DMS153 (cell line): ENCODE measurements at regions not wholly inside any gene's neighbourhood (a gene's known extent, or its start where the extent isn't known, plus 50 kb on each side); places are given as distances from the start of the nearest gene placed in this dataset.
"Not testable (repeated sequence)": the region's sequence is repeated elsewhere in the genome, so short reads cannot be mapped to it uniquely, and the experiment has no call there.

Experiments
- DNase-seq: peaks from one replicate; lab custom pipeline; 2025; lab: John Stamatoyannopoulos, UW

- no peak for DNase-seq
These were observed 57.5 kb upstream of the DYNLT3 start for GRCh38 chrX:37904833-37905232.

- DNase-seq = no peak
These were observed 58.2 kb upstream of the DYNLT3 start for GRCh38 chrX:37905436-37906147.

GRCh38 chrX:37906357-37906756, 59.0 kb upstream of the DYNLT3 start:
- DNase-seq = no peak

GRCh38 chrX:37910186-37910585, 62.8 kb upstream of the DYNLT3 start:
- no peak for DNase-seq

- DNase-seq = no peak
These were observed 64.9 kb upstream of the DYNLT3 start for GRCh38 chrX:37912304-37912703.

- DNase-seq = no peak
These were observed 65.4 kb upstream of the DYNLT3 start for GRCh38 chrX:37912777-37913176.

- DNase-seq = no peak
These were observed 70.8 kb upstream of the DYNLT3 start for GRCh38 chrX:37918168-37918567.

- no peak for DNase-seq
These were observed 71.3 kb upstream of the DYNLT3 start for GRCh38 chrX:37918703-37919102.

GRCh38 chrX:37921758-37922157, 74.4 kb upstream of the DYNLT3 start:
- DNase-seq = peak; percentile 65

- no peak for DNase-seq
These were observed 75.6 kb upstream of the DYNLT3 start for GRCh38 chrX:37922928-37923327.

GRCh38 chrX:37925761-37926160, 78.4 kb upstream of the DYNLT3 start:
- not testable (repeated sequence) for DNase-seq

GRCh38 chrX:37926700-37927099, 79.3 kb upstream of the DYNLT3 start:
- DNase-seq = no peak

GRCh38 chrX:37942170-37942569, 64.2 kb upstream of the SYTL5 start:
- no peak for DNase-seq

GRCh38 chrX:37943554-37944344, 62.6 kb upstream of the SYTL5 start:
- no peak for DNase-seq

GRCh38 chrX:37946197-37946596, 60.2 kb upstream of the SYTL5 start:
- no peak for DNase-seq

GRCh38 chrX:37955273-37955672, 51.1 kb upstream of the SYTL5 start:
- DNase-seq = no peak

GRCh38 chrX:37956223-37956622, 50.1 kb upstream of the SYTL5 start:
- no peak for DNase-seq
